Activated CD8-positive, alpha-beta memory T cell treated with anti-CD3 and anti-CD28 coated beads for 24 hours (primary cell): ENCODE measurements at regions not wholly inside any gene's neighbourhood (a gene's known extent, or its start where the extent isn't known, plus 50 kb on each side); places are given as distances from the start of the nearest gene placed in this dataset.
A peak's percentile ranks its signal among the peaks of the same experiment; 100 is the strongest.

Experiments
- DNase-seq: peaks from one replicate; pipeline ENCODE4 v3.0.0-alpha.2; 2020

GRCh38 chr13:30151388-30151787 is 156.0 kb downstream of the KATNAL1 start:
- DNase-seq: no peak

- no peak for DNase-seq
Observed at GRCh38 chr13:30149248-30149647, 158.1 kb downstream of the KATNAL1 start.

GRCh38 chr13:30148786-30149185 is 158.6 kb downstream of the KATNAL1 start:
- DNase-seq: no peak

- DNase-seq: no peak
Observed at GRCh38 chr13:30148171-30148754, 159.1 kb downstream of the KATNAL1 start.

- no peak for DNase-seq
Observed at GRCh38 chr13:30147421-30147820, 159.9 kb downstream of the KATNAL1 start.

GRCh38 chr13:30147015-30147414 is 160.3 kb downstream of the KATNAL1 start:
- DNase-seq: no peak

- no peak for DNase-seq
Observed at GRCh38 chr13:30145709-30146367, 161.5 kb downstream of the KATNAL1 start.

- no peak for DNase-seq
Observed at GRCh38 chr13:30143666-30144400, 163.5 kb downstream of the KATNAL1 start.

- DNase-seq: no peak
Observed at GRCh38 chr13:30142486-30143211, 164.7 kb downstream of the KATNAL1 start.

- DNase-seq: no peak
Observed at GRCh38 chr13:30141775-30142485, 165.4 kb downstream of the KATNAL1 start.

GRCh38 chr13:30140973-30141372 is 166.4 kb downstream of the KATNAL1 start:
- no peak for DNase-seq

GRCh38 chr13:30138511-30138910 is 168.8 kb downstream of the KATNAL1 start:
- DNase-seq: no peak

GRCh38 chr13:30135868-30136267 is 171.5 kb downstream of the KATNAL1 start:
- no peak for DNase-seq

- DNase-seq: no peak
Observed at GRCh38 chr13:30135351-30135750, 172.0 kb downstream of the KATNAL1 start.

GRCh38 chr13:30134578-30134977 is 172.8 kb downstream of the KATNAL1 start:
- no peak for DNase-seq

- no peak for DNase-seq
Observed at GRCh38 chr13:30133996-30134395, 173.4 kb downstream of the KATNAL1 start.

- no peak for DNase-seq
Observed at GRCh38 chr13:30133554-30133912, 173.8 kb downstream of the KATNAL1 start.

GRCh38 chr13:30132623-30133553 is 174.5 kb downstream of the KATNAL1 start:
- peak; percentile 99 for DNase-seq

GRCh38 chr13:30129411-30129810 is 177.9 kb downstream of the KATNAL1 start:
- no peak for DNase-seq

GRCh38 chr13:30128591-30128990 is 178.8 kb downstream of the KATNAL1 start:
- DNase-seq: no peak

- DNase-seq: no peak
Observed at GRCh38 chr13:30128095-30128494, 179.3 kb downstream of the KATNAL1 start.
